HG03558 (cell line): ENCODE measurements at regions not wholly inside any gene's neighbourhood (a gene's known extent, or its start where the extent isn't known, plus 50 kb on each side); places are given as distances from the start of the nearest gene placed in this dataset.

Experiments
- ATAC-seq: cut with Tn5 transposase; IDR thresholded peaks from one replicate; pipeline ENCODE4 v1.9.1; 2021; ENCODE audit warnings: moderate number of reproducible peaks; ENCODE audit not compliant: unreplicated experiment; ENCODE audit errors: extremely low read depth

GRCh38 chr20:58020656-58021454 is 207.6 kb downstream of the ANKRD60 start:
- ATAC-seq, result no peak

GRCh38 chr20:58019850-58020625 is 208.4 kb downstream of the ANKRD60 start:
- no peak for ATAC-seq

GRCh38 chr20:58019027-58019849 is 209.2 kb downstream of the ANKRD60 start:
- no peak for ATAC-seq

GRCh38 chr20:58018590-58018989 is 209.9 kb downstream of the ANKRD60 start:
- no peak for ATAC-seq

- ATAC-seq, result no peak
These were observed 210.4 kb downstream of the ANKRD60 start for GRCh38 chr20:58017970-58018530.

GRCh38 chr20:58017231-58017969 is 211.1 kb downstream of the ANKRD60 start:
- ATAC-seq, result no peak

- ATAC-seq, result no peak
These were observed 211.7 kb downstream of the ANKRD60 start for GRCh38 chr20:58016779-58017178.

- no peak for ATAC-seq
These were observed 213.7 kb downstream of the ANKRD60 start for GRCh38 chr20:58014628-58015315.

GRCh38 chr20:58012731-58013510 is 215.5 kb downstream of the ANKRD60 start:
- no peak for ATAC-seq

- no peak for ATAC-seq
These were observed 216.4 kb downstream of the ANKRD60 start for GRCh38 chr20:58011947-58012610.

- ATAC-seq, result no peak
These were observed 217.1 kb downstream of the ANKRD60 start for GRCh38 chr20:58011106-58011946.

GRCh38 chr20:58010666-58011065 is 217.8 kb downstream of the ANKRD60 start:
- no peak for ATAC-seq

GRCh38 chr20:58010186-58010585 is 218.3 kb downstream of the ANKRD60 start:
- no peak for ATAC-seq

GRCh38 chr20:58008866-58009265 is 219.6 kb downstream of the ANKRD60 start:
- ATAC-seq, result no peak

- ATAC-seq, result no peak
These were observed 220.0 kb downstream of the ANKRD60 start for GRCh38 chr20:58008413-58008812.

- ATAC-seq, result no peak
These were observed 220.5 kb downstream of the ANKRD60 start for GRCh38 chr20:58007947-58008346.
